Vagina (tissue), 2 donors: ENCODE measurements at regions not wholly inside any gene's neighbourhood (a gene's known extent, or its start where the extent isn't known, plus 50 kb on each side); places are given as distances from the start of the nearest gene placed in this dataset.

Experiments
- DNase-seq, 2 donors: peaks; one replicate each; pipeline ENCODE4 v3.0.0-alpha.2; 2017; ENCODE audit errors: extremely low spot score in 2 of 2
- H3K27ac ChIP-seq: fragments of 200-600 bp; sonication (generic); one replicate; pipeline ENCODE4 v1.5.1; 2019
- H3K27me3 ChIP-seq: fragments of 200-600 bp; sonication (generic); one replicate; pipeline ENCODE4 v1.5.1; 2019
- H3K36me3 ChIP-seq, 2 donors: fragments of 200-600 bp; sonication (generic); one replicate each; pipeline ENCODE4 v1.5.1; 2017 to 2019
- H3K4me1 ChIP-seq: fragments of 200-600 bp; sonication (generic); one replicate; pipeline ENCODE4 v1.5.1; 2019
- H3K4me3 ChIP-seq, 2 donors: fragments of 200-600 bp; sonication (generic); 1 replicate in 1 of 2; 2 replicates in 1 of 2; pipeline ENCODE4 v1.5.1; 2016 to 2019
- H3K9me3 ChIP-seq: fragments of 200-600 bp; sonication (generic); one replicate; pipeline ENCODE4 v1.5.1; 2019
- CTCF ChIP-seq, 3 experiments: fragments of 450-650 bp in 2 of 3; fragments of 200-600 bp in 1 of 3; sonication (generic) in 1 of 3; IDR thresholded peaks; one replicate each; pipeline ENCODE4 v1.5.1; 2017 to 2019; ENCODE audit warnings: antibody characterized with exemption in 3 of 3, mild to moderate bottlenecking in 2 of 3, moderate library complexity in 2 of 3
- POLR2A ChIP-seq, 2 donors: fragments of 450-650 bp; IDR thresholded peaks; one replicate each; pipeline ENCODE4 v1.6.1; 2017; ENCODE audit warnings: antibody characterized with exemption in 2 of 2, mild to moderate bottlenecking in 2 of 2, moderate library complexity in 2 of 2
- POLR2AphosphoS5 ChIP-seq, 2 donors: sonication (generic); formaldehyde crosslinking; IDR thresholded peaks; one replicate each; pipeline ENCODE4 v1.9.0; 2017; ENCODE audit warnings: antibody characterized with exemption in 2 of 2, mild to moderate bottlenecking in 2 of 2, low read depth in 1 of 2; ENCODE audit not compliant: insufficient read depth in 1 of 2
- intact Hi-C: fragments of 100-400 bp; cut with DNase I; formaldehyde crosslinking; loops from one replicate; pipeline ENCODE4 v1.15.1; 2023

GRCh38 chr5:124227914-124228313 lies 518.5 kb downstream of the ZNF608 start:
- no peak overlapping the region for H3K4me3 ChIP-seq
- H3K9me3 ChIP-seq, result no peaks in the 10 kb centered on the region
- DNase-seq, result no peak
- intact Hi-C loops, result no loop called here
- TF ChIP-seq POLR2AphosphoS5 (IDR thresholded peaks at IDR 0.05; ENCODE audit: insufficient read depth in 1 of 2, low read depth in 1 of 2), result no peak
- H3K36me3 ChIP-seq, result no peaks in the 10 kb centered on the region
- no peaks in the 10 kb centered on the region for H3K27me3 ChIP-seq
- no peak overlapping the region for H3K27ac ChIP-seq
- H3K4me1 ChIP-seq, result no peaks in the 10 kb centered on the region

DNA sequence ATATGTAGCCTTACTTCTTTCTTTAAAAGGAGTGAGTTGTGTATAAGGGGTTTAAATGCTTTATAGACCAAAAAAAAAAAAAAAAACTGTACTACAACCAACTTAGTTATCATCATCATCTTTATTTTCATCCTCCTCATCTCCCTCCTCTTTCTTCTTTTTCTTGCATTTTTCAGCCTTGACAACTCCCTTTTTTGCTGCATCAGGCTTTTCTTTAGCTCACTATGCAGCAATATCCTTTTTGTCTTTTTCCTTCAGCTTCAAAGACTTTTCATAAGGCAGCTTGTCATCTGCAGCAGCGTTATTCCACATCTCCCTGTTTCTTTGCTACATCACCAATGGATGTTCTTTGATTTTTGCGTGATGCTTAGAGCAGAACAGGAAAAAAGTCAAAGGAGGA lies 526.0 kb downstream of the ZNF608 start:
- intact Hi-C loops, result no loop called here
- H3K36me3 ChIP-seq, result no peaks in the 10 kb centered on the region
- no peak overlapping the region for H3K27ac ChIP-seq
- no peaks in the 10 kb centered on the region for H3K27me3 ChIP-seq
- H3K4me1 ChIP-seq, result no peaks in the 10 kb centered on the region
- H3K4me3 ChIP-seq, result no peak overlapping the region
- no peak for TF ChIP-seq CTCF (IDR thresholded peaks at IDR 0.05)
- no peak for TF ChIP-seq POLR2AphosphoS5 (IDR thresholded peaks at IDR 0.05; ENCODE audit: insufficient read depth in 1 of 2, low read depth in 1 of 2)
- no peak for TF ChIP-seq POLR2A (IDR thresholded peaks at IDR 0.05)
- no peak for DNase-seq
- no peaks in the 10 kb centered on the region for H3K9me3 ChIP-seq

GRCh38 chr5:124212934-124213333 lies 533.5 kb downstream of the ZNF608 start:
- intact Hi-C loops, result no loop called here

GRCh38 chr5:124210111-124210910 lies 536.1 kb downstream of the ZNF608 start:
- Histone ChIP-seq H3K4me1 (no peaks in the 10 kb centered on the region), H3K27ac (no peak overlapping the region), H3K36me3 (no peaks in the 10 kb centered on the region), H3K27me3 (no peaks in the 10 kb centered on the region), H3K9me3 (no peaks in the 10 kb centered on the region), H3K4me3 (no peak overlapping the region)
- DNase-seq, result no peak
- TF ChIP-seq CTCF (IDR thresholded peaks at IDR 0.05) (no peak), POLR2A (IDR thresholded peaks at IDR 0.05) (no peak), POLR2AphosphoS5 (IDR thresholded peaks at IDR 0.05; ENCODE audit: insufficient read depth in 1 of 2, low read depth in 1 of 2) (no peak)
- intact Hi-C loops, result no loop called here

More at GRCh38 chr5:124212934-124213333, 533.5 kb downstream of the ZNF608 start:
- Histone ChIP-seq H3K27ac (no peak overlapping the region), H3K9me3 (no peaks in the 10 kb centered on the region), H3K4me3 (no peak overlapping the region), H3K4me1 (no peaks in the 10 kb centered on the region), H3K27me3 (no peaks in the 10 kb centered on the region), H3K36me3 (no peaks in the 10 kb centered on the region)
- TF ChIP-seq POLR2A (IDR thresholded peaks at IDR 0.05) (no peak), CTCF (IDR thresholded peaks at IDR 0.05) (no peak), POLR2AphosphoS5 (IDR thresholded peaks at IDR 0.05; ENCODE audit: insufficient read depth in 1 of 2, low read depth in 1 of 2) (no peak)
- no peak for DNase-seq

- Histone ChIP-seq H3K9me3 (no peaks in the 10 kb centered on the region), H3K36me3 (no peaks in the 10 kb centered on the region), H3K27me3 (no peaks in the 10 kb centered on the region), H3K27ac (no peak overlapping the region), H3K4me3 (no peak overlapping the region), H3K4me1 (no peaks in the 10 kb centered on the region)
- no peak for TF ChIP-seq CTCF (IDR thresholded peaks at IDR 0.05)
- no peak for TF ChIP-seq POLR2A (IDR thresholded peaks at IDR 0.05)
- DNase-seq, result no peak
- intact Hi-C loops, result no loop called here
Measured at GRCh38 chr5:124207118-124207517, 539.3 kb downstream of the ZNF608 start.
